ENCODE measurements at regions not wholly inside any gene's neighbourhood (a gene's known extent, or its start where the extent isn't known, plus 50 kb on each side); places are given as distances from the start of the nearest gene placed in this dataset.
"Not testable (repeated sequence)": the region's sequence is repeated elsewhere in the genome, so short reads cannot be mapped to it uniquely, and the experiment has no call there.

GRCh38 chr2:57656198-57656597 lies 390.4 kb upstream of the VRK2 start:
- DNase-seq = no peak

DNA sequence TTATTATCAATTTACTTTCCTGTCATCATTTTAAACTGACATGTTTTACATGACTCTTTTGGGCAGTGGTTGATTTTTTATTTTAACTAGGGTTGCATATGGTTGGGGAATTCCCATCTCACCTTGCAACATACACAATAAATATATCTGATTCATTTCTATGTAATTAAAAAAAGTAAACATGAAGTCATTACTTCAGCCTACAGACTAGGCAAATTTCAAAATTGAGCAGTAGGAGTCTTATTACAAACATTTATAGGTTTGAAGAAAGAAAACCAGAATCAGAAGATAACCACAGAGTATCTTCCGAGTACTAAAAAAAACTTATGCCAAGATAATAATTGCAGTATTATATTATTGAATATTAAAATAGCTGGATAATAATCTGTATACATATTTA lies 377.0 kb upstream of the VRK2 start:
- DNase-seq = no peak

DNA sequence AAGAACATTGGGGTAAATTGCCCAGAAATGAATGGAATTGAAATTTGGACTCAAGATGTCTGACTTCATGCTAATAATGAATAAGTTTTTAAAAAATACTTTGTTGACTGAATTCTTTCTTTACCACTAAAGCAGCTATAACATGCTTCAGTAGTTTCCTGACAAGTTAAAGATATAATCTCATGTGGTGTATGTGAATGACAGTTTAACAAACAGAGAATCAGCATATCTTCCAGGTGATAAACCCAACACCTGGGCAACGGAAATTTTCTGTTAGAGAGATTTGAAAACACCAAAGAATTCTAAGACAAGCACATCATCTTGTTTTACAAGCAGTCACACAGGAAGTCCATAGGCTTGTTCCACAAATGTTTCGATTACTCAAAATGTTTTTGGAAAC lies 372.6 kb upstream of the VRK2 start:
- DNase-seq = no peak

DNA sequence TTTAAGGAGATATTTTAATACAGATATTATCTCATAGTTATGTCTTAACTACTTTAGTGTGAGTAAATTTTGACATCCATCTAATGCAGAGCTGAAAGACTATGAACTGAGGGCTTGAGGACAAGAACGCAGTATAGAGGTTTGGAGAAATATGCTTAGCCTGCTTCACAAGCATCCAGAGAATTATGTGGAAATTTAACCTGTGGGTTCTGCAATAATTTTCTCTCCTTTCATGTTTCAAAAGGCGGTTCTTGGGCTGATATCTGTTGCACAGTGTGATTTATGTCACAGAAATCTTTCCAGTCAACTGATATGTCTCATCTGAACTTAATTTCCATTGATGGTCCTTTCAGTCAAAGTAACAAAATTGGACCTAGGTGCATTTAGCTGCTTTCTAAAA lies 371.9 kb upstream of the VRK2 start:
- DNase-seq = no peak

- DNase-seq = no peak
Measured at GRCh38 chr2:57677296-57677695, 369.3 kb upstream of the VRK2 start.

- DNase-seq = no peak
Measured at GRCh38 chr2:57681650-57682049, 365.0 kb upstream of the VRK2 start.

GRCh38 chr2:57685032-57685431 lies 361.6 kb upstream of the VRK2 start:
- DNase-seq = no peak

DNA sequence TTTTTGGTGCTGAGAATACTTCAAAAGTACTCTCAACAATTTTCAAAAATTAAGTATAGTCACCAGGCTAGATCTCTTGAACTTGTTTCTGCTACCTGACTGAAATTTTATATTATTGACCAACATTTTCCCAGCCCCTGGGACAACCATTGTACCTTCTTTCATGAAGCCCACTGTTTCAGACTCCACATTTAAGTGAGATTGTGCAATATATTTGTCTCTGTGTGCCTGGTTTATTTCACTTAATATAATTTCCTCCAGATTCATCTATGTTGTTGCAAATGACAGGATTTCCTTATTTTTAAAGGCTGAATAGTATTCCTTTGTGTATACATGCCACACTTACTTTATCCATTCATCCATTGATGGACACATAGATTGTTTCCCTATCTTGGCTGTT lies 354.2 kb upstream of the VRK2 start:
- no peak for DNase-seq

DNA sequence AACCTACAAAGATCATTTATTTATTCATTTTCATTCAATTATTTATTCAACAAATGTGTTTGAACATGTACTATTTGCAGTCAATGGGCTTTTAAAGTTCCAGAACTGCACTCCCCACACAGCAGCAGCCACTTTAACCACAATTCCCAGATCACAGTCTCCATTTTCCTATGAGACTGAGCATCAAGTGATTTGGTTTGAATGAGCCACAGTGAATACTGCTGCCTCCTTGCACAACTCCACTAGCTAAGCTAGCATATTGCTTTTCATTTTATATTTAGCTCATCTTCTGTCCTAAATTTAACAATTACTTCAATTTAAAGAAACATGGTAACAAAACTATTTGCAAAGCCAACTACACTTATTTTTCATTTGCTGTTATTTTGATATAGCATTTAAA lies 353.4 kb upstream of the VRK2 start:
- DNase-seq = no peak

GRCh38 chr2:57693965-57694364 lies 352.6 kb upstream of the VRK2 start:
- DNase-seq = no peak

DNA sequence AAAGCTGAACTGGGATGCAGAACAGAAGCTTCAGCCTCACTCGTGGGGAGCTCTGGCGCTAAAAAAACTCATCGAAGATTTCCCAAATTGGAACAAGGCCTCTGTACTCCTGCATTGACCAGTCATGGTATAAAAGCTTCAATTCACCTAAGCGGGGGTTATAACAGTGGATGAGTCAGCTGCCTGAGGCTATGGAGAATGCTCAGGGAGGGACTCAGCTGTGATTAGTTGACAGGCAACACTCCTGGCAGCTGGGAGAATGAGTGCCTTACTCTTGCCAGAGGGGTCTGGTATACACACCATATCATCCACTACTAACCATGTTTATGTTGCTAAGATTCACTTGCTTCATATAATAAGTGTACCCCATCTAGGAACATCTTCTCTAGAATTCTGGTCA lies 350.6 kb upstream of the VRK2 start:
- no peak for DNase-seq

- no peak for DNase-seq
Measured at GRCh38 chr2:57698392-57698791, 348.2 kb upstream of the VRK2 start.

DNA sequence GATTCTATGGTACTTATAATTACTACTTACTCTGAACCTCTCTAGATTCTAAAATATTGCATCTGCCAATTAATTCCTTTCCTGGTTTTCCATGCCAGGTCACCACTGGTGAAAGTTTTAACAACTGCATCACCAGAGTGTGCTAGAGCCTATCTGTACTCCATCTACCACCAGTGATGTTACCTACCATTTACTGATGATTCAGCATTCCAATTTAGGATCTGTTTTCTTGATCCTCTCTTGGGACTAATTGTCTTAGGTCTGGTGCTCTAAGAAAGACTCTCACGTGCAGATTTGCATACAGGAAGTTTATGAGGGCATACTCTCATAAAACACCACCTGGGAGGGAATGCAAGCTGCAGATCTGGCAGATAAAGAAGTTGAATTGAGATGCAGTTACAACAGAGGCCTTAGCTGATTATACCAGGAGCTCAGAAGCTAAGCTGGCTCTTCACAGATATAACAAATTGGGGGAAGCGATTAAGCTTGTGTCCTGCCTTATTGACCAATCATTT lies 347.6 kb upstream of the VRK2 start:
- DNase-seq = no peak

GRCh38 chr2:57701391-57701791 lies 345.2 kb upstream of the VRK2 start:
- no peak for DNase-seq

DNA sequence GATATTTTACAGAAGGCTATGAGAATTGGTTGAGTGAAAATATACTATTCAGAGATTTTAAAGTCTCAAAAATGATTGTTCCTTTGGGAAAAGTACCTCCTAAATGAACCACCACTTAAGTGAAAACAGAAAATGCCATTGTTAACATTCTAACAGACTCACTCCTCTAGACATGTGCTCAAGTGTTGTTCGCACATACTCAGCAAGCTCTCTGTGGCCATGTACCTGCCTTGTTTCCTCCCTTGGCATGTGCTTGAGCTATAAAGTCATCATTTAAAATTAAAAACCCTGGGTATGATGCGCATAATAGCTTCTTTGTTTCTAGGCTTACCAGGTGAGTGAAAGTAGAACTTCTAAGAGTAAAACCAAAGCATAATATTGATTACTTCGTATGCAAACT lies 343.2 kb upstream of the VRK2 start:
- DNase-seq = no peak

DNA sequence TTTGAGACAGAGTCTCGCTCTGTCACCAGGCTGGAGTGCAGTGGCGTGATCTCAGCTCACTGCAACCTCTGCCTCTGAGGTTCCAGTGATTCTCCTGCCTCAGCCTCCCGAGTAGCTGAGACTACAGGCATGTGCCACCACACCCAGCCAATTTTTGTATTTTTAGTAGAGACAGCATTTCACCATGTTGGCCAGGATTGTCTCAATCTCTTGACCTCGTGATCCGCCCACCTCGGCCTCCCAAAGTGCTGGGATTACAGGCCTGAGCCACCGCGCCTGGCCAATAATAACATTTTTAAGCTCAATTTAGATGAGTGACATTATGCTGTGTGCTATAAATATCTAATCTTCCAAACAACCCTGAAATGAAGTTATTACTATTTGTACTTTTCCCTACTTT lies 338.8 kb upstream of the VRK2 start:
- not testable (repeated sequence) for DNase-seq

GRCh38 chr2:57711991-57712390 lies 334.6 kb upstream of the VRK2 start:
- no peak for DNase-seq

DNA sequence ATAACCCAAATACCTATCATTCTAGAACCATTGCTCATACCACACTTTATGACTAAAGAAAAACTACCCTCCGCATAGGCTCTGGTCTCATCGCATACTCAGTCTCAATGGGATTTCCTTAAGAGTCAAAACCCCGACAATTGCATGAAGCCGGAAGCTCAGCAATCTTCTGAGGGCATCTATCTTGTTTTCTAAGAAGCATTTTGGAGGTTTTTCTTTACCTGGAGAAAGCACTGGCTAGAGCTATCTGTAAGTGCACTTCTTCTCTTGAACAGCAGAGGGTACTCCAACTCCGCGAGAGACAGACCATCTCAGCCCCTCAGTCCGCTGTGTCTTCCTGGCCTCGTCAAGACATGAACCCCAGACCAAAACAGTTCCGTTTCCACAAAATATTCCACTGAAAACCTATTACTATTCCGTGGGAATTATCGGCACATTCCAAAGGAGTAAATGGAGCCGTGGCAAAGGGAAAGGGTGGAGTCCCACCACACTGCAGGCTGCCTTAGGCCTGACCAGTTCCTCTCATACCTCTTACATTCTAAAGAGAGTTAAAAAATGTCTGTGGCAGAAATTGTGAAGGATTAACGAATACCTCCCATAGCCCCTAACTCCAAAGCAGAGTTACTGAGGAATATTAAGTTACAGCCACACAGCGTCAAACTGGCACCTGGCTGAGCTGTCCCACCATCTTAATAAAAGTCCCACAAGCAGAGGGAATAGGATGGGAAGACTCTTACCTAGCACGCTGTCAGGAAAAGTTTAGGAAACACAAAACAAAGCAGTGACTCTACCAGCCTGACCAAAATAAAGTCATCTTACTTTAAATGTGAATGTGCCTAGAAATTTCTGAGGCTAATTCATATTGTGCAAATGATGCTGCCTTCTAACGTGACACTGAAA lies 325.6 kb upstream of the VRK2 start:
- DNase-seq = peak; percentile 20

DNA sequence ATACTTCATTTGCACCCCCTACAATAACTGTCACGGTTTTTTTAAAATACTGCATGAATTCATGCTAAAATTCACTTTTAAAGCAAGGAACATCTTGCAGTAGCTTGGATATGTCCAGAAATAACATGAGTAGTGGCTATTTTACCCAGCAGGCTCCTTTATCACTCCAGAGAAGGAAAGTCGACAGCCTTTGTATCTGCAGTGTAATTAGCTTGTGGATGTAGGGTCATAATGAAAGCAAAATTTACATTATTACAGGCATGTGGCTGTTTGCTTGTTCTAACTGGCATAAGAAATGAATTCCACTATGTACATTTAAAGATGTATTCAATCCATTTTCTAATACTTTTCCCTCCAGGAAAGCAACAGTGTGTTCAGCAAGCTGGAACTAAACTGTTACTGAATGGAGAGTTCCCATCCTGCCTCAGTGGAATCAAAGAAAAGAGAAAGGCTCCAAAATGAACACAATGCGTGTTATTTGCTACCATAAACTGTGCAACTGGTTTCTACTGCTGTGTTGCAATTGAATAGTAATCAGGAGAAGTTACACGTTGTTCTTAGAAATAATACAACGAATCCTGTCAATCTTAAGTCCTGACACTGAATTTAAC lies 321.2 kb upstream of the VRK2 start:
- no peak for DNase-seq

DNA sequence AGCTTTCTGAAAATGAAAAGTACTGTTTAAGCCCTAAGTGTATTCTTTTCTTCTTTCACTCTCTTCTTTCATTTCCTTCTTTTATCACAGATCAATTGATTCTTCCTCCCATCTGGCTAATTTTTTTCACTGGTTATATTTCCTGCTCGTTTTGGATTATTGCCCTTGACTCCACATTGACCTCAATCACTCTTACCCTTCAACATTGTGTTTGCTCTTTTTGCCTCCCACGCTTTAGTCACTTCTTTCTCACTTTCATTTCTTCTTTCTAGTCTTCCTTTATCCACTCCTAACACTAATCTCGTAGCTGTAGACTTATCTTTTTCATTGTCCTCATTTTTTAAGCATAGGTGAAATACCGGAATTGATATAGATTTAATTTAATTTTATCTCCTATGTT lies 320.3 kb upstream of the VRK2 start:
- DNase-seq = no peak

GRCh38 chr2:57728691-57729090 lies 317.9 kb upstream of the VRK2 start:
- no peak for DNase-seq

DNA sequence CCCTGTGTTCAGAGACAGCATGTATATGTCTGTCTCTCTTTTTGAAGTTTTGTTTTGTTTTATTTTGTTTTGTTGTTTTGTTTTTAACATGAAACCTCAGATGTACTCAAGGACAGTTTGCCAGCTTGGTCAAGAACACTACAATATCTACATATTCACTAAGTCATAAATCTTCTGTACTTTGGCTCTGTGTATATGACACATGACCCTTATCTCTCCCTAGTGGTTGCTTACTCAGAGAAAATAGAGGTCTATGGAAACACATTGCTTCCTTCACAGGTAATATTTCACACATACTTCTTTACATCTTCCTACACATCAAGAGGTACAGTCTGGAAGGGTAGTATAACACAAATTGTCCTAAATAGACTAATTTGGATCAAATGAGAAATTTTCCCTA lies 312.6 kb upstream of the VRK2 start:
- DNase-seq = no peak

GRCh38 chr2:57740891-57741290 lies 305.7 kb upstream of the VRK2 start:
- DNase-seq = no peak

- DNase-seq = no peak
Measured at GRCh38 chr2:57753636-57754035, 293.0 kb upstream of the VRK2 start.

DNA sequence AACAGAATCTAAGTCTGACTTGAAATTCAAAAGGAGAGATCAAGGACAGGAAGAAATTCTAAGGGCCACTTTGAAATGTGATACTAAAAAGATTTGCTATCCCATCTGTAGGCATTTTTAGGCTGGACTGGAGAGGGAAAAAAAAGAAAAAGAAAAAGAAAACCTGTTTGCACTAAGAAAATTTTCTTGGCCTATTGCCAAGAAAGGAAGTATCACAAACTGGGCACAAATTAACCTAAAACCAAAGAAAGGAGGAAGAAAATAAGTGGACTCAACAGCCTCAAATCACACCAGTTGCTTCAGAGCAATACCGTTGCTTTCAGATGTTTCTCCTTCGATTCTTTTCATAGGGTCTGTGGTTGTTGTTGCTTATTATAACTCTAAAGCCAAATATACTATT lies 287.9 kb upstream of the VRK2 start:
- DNase-seq = no peak
